H9 (cell line): ENCODE measurements at regions not wholly inside any gene's neighbourhood (a gene's known extent, or its start where the extent isn't known, plus 50 kb on each side); places are given as distances from the start of the nearest gene placed in this dataset.

Experiments
- DNase-seq: peaks from one replicate; pipeline ENCODE4 v3.0.0-alpha.2; 2017
- H2AFZ ChIP-seq: one replicate; pipeline ENCODE4 v1.6.1; 2013; ENCODE audit warnings: mild to moderate bottlenecking, low read length, control low read depth, moderate library complexity
- H2AK5ac ChIP-seq: 2 replicates; pipeline ENCODE4 v1.6.1; 2013; ENCODE audit warnings: low read length, control low read depth, mixed read lengths; ENCODE audit not compliant: insufficient read length
- H2BK120ac ChIP-seq: one replicate; pipeline ENCODE4 v1.6.1; 2013; ENCODE audit warnings: low read depth, mild to moderate bottlenecking, low read length, control low read depth, inconsistent platforms; ENCODE audit not compliant: poor library complexity, severe bottlenecking
- H2BK12ac ChIP-seq: 2 replicates; pipeline ENCODE4 v1.6.1; 2013; ENCODE audit warnings: low read length, control low read depth, mixed read lengths, low read depth; ENCODE audit not compliant: insufficient read length
- H2BK15ac ChIP-seq: 2 replicates; pipeline ENCODE4 v1.6.1; 2013; ENCODE audit warnings: low read depth, low read length, control low read depth
- H2BK20ac ChIP-seq: one replicate; pipeline ENCODE4 v1.6.1; 2013; ENCODE audit warnings: low read depth, mild to moderate bottlenecking, low read length, control low read depth, inconsistent platforms; ENCODE audit not compliant: poor library complexity, severe bottlenecking
- H2BK5ac ChIP-seq: 2 replicates; pipeline ENCODE4 v1.6.1; 2013; ENCODE audit warnings: low read length, control low read depth, mixed read lengths; ENCODE audit not compliant: insufficient read length
- H3K14ac ChIP-seq: 2 replicates; pipeline ENCODE4 v1.6.1; 2013; ENCODE audit warnings: low read length, control low read depth; ENCODE audit not compliant: insufficient read depth
- H3K18ac ChIP-seq: 2 replicates; pipeline ENCODE4 v1.6.1; 2013; ENCODE audit warnings: low read depth, mild to moderate bottlenecking, mixed read lengths, low read length, control low read depth; ENCODE audit not compliant: insufficient read length
- H3K23ac ChIP-seq: 2 replicates; pipeline ENCODE4 v1.6.1; 2013; ENCODE audit warnings: low read length, control low read depth, mixed read lengths, low read depth; ENCODE audit not compliant: insufficient read length
- H3K23me2 ChIP-seq: 2 replicates; pipeline ENCODE4 v1.6.1; 2013; ENCODE audit warnings: low read depth, mild to moderate bottlenecking, mixed read lengths, low read length, control low read depth; ENCODE audit not compliant: insufficient read length, poor library complexity, severe bottlenecking
- H3K27ac ChIP-seq: 2 replicates; pipeline ENCODE4 v1.5.1; 2013; ENCODE audit warnings: low read length, control low read depth, mixed read lengths, low read depth; ENCODE audit not compliant: insufficient read length
- H3K27me3 ChIP-seq: 2 replicates; pipeline ENCODE4 v1.6.1; 2013; ENCODE audit warnings: low read length, control low read depth, inconsistent platforms; ENCODE audit not compliant: insufficient read depth
- H3K4ac ChIP-seq: 2 replicates; pipeline ENCODE4 v1.6.1; 2013; ENCODE audit warnings: low read depth, mild to moderate bottlenecking, control low read depth, inconsistent platforms, low read length, moderate library complexity
- H3K4me1 ChIP-seq: 2 replicates; pipeline ENCODE4 v1.6.1; 2013; ENCODE audit warnings: low read length, control low read depth, inconsistent platforms; ENCODE audit not compliant: insufficient read depth
- H3K4me2 ChIP-seq: 2 replicates; pipeline ENCODE4 v1.6.1; 2013; ENCODE audit warnings: low read length, control low read depth, mixed read lengths; ENCODE audit not compliant: insufficient read length, insufficient read depth
- H3K56ac ChIP-seq: 2 replicates; pipeline ENCODE4 v1.6.1; 2013; ENCODE audit warnings: low read depth, mild to moderate bottlenecking, mixed read lengths, low read length, control low read depth; ENCODE audit not compliant: insufficient read length
- H3K79me1 ChIP-seq: 2 replicates; pipeline ENCODE4 v1.6.1; 2013; ENCODE audit warnings: low read depth, mild to moderate bottlenecking, moderate library complexity, low read length, control low read depth, inconsistent platforms; ENCODE audit not compliant: insufficient read depth, poor library complexity, severe bottlenecking
- H3K79me2 ChIP-seq: 2 replicates; pipeline ENCODE4 v1.6.1; 2013; ENCODE audit warnings: low read length, control low read depth, inconsistent platforms; ENCODE audit not compliant: insufficient read depth
- H3K9ac ChIP-seq: 2 replicates; pipeline ENCODE4 v1.6.1; 2013; ENCODE audit warnings: low read length, control low read depth, mixed read lengths; ENCODE audit not compliant: insufficient read length; ENCODE audit errors: extremely low read depth
- H3K9me3 ChIP-seq: one replicate; pipeline ENCODE4 v1.6.1; 2013; ENCODE audit warnings: low read depth, low read length, inconsistent platforms; ENCODE audit not compliant: control insufficient read depth
- H3T11ph ChIP-seq: one replicate; pipeline ENCODE4 v1.6.1; 2013; ENCODE audit warnings: mild to moderate bottlenecking, low read length, control low read depth, inconsistent platforms
- H4K20me1 ChIP-seq: one replicate; pipeline ENCODE4 v1.6.1; 2013; ENCODE audit not compliant: control insufficient read depth, insufficient read length, insufficient read depth
- H4K5ac ChIP-seq: 2 replicates; pipeline ENCODE4 v1.6.1; 2013; ENCODE audit warnings: low read depth, mild to moderate bottlenecking, mixed read lengths, low read length, control low read depth; ENCODE audit not compliant: insufficient read length
- H4K8ac ChIP-seq: replicated peaks from 2 replicates; pipeline ENCODE4 v1.6.1; 2013; ENCODE audit warnings: low read length, control low read depth, mixed read lengths, low read depth; ENCODE audit not compliant: insufficient read length
- H4K91ac ChIP-seq: 2 replicates; pipeline ENCODE4 v1.6.1; 2013; ENCODE audit warnings: low read depth, mild to moderate bottlenecking, moderate library complexity, mixed read lengths, low read length, control low read depth; ENCODE audit not compliant: insufficient read length
- H3K27ac Mint-ChIP-seq, 3 experiments: 2 replicates in 2 of 3; 3 replicates in 1 of 3; pipeline ENCODE4 v1.8.0; 2020 to 2021; ENCODE audit warnings: mixed read lengths in 3 of 3, mild to moderate bottlenecking in 1 of 3, moderate library complexity in 1 of 3
- H3K27me3 Mint-ChIP-seq: 2 replicates; pipeline ENCODE4 v1.8.0; 2021; ENCODE audit warnings: low read depth, mild to moderate bottlenecking, moderate library complexity, mixed read lengths
- H3K36me3 Mint-ChIP-seq, 3 experiments: 2 replicates in 2 of 3; 3 replicates in 1 of 3; pipeline ENCODE4 v1.8.0; 2020 to 2021; ENCODE audit warnings: low read depth in 3 of 3, mixed read lengths in 3 of 3; ENCODE audit not compliant: insufficient read depth in 1 of 3
- H3K4me1 Mint-ChIP-seq, 2 experiments: 2 replicates each; pipeline ENCODE4 v1.8.0; 2020; ENCODE audit warnings: mixed read lengths in 2 of 2
- H3K4me3 Mint-ChIP-seq, 2 experiments: 2 replicates in 1 of 2; 3 replicates in 1 of 2; pipeline ENCODE4 v1.8.0; 2020 to 2021; ENCODE audit warnings: mild to moderate bottlenecking in 2 of 2, mixed read lengths in 2 of 2, moderate library complexity in 1 of 2
- H3K9me3 Mint-ChIP-seq, 2 experiments: 2 replicates in 1 of 2; 3 replicates in 1 of 2; pipeline ENCODE4 v1.8.0; 2020; ENCODE audit warnings: mild to moderate bottlenecking in 2 of 2, mixed read lengths in 2 of 2, moderate library complexity in 1 of 2
- WGBS: extraction: QIAGEN DNeasy Blood & Tissue Kit; methylation state at CpG from one replicate; pipeline ENCODE4 v1.1.7; 2013; ENCODE audit warnings: missing lambda C conversion rate, low lambda C conversion rate, mixed read lengths; ENCODE audit not compliant: insufficient read length; ENCODE audit errors: extremely low coverage; 5-methylcytosine and 5-hydroxymethylcytosine counted together
- TF ChIP-seq, protein P1 (sequence below): fragments of 200-600 bp; sonication (generic); conservative IDR thresholded peaks from 3 replicates; pipeline ENCODE4 v1.8.0; 2021; ENCODE audit warnings: antibody characterized with exemption, mild to moderate bottlenecking

DNA sequence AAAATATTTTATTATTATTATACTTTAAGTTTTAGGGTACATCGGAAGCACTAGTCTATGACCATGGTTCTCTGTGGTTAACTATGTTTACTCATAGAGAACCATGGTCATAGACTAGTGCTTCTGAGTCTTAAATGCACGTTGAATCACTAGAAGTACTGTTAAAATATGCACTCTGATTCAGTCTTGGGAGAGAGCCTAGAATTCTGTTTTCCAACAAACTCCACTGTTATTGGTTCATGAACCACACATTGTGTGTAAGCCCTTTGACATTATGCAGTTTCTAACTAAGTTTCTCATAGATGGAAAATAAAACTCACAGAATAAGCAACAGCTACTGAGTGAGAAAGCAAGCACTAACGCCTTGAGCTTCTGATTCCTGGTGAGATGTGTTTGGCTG, 1120.6 kb downstream of the SORCS1 start:
- H3K27me3 Mint-ChIP-seq, result no peaks in the 10 kb centered on the region

More for the DNA sequence above, 1120.6 kb downstream of the SORCS1 start:
- H2BK15ac ChIP-seq, result no peak overlapping the region
- no peak overlapping the region for H2BK120ac ChIP-seq
- no peaks in the 10 kb centered on the region for H3K27me3 ChIP-seq
- H2BK20ac ChIP-seq, result no peak overlapping the region
- no peak for DNase-seq
- no peak overlapping the region for H3T11ph ChIP-seq
- H2BK5ac ChIP-seq, result no peak overlapping the region
- no peak overlapping the region for H2AFZ ChIP-seq
- no peak overlapping the region for H3K56ac ChIP-seq
- no peaks in the 10 kb centered on the region for H3K9me3 ChIP-seq
- H3K18ac ChIP-seq, result no peak overlapping the region
- no peak overlapping the region for H4K5ac ChIP-seq
- H2AK5ac ChIP-seq, result no peak overlapping the region
- H3K23me2 ChIP-seq, result no peaks in the 10 kb centered on the region
- H2BK12ac ChIP-seq, result no peak overlapping the region
- H3K4ac ChIP-seq, result no peak overlapping the region
- Mint-ChIP-seq H3K36me3 (no peaks in the 10 kb centered on the region), H3K27ac (peak overlapping the region in 1 of 3 experiments; percentile 47; a peak in 1 of 7 replicates), H3K9me3 (no peaks in the 10 kb centered on the region; a peak in 1 of 5 replicates), H3K4me1 (peaks cover 0 to 4% of the 10 kb centered on the region in 2 experiments; a peak in 3 of 4 replicates), H3K4me3 (no peak overlapping the region)
- no CpG with 5 or more reads among the region's 3 CpGs for WGBS
- H4K8ac ChIP-seq, result no peak overlapping the region
- no peaks in the 10 kb centered on the region for H3K4me1 ChIP-seq
- H3K79me1 ChIP-seq, result no peaks in the 10 kb centered on the region
- H3K27ac ChIP-seq, result no peak overlapping the region
- TF ChIP-seq, protein P1, sequence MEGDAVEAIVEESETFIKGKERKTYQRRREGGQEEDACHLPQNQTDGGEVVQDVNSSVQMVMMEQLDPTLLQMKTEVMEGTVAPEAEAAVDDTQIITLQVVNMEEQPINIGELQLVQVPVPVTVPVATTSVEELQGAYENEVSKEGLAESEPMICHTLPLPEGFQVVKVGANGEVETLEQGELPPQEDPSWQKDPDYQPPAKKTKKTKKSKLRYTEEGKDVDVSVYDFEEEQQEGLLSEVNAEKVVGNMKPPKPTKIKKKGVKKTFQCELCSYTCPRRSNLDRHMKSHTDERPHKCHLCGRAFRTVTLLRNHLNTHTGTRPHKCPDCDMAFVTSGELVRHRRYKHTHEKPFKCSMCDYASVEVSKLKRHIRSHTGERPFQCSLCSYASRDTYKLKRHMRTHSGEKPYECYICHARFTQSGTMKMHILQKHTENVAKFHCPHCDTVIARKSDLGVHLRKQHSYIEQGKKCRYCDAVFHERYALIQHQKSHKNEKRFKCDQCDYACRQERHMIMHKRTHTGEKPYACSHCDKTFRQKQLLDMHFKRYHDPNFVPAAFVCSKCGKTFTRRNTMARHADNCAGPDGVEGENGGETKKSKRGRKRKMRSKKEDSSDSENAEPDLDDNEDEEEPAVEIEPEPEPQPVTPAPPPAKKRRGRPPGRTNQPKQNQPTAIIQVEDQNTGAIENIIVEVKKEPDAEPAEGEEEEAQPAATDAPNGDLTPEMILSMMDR, result no peak
- H3K14ac ChIP-seq, result no peak overlapping the region
- H3K9ac ChIP-seq, result no peak overlapping the region
- no peak overlapping the region for H3K4me2 ChIP-seq
- no peaks in the 10 kb centered on the region for H4K20me1 ChIP-seq
- H4K91ac ChIP-seq, result no peak overlapping the region
- H3K23ac ChIP-seq, result no peak overlapping the region
- H3K79me2 ChIP-seq, result no peaks in the 10 kb centered on the region
